HepG2 (cell line): ENCODE measurements at regions not wholly inside any gene's neighbourhood (a gene's known extent, or its start where the extent isn't known, plus 50 kb on each side); places are given as distances from the start of the nearest gene placed in this dataset.

Experiments
- ATAC-seq: fragments of 200-7000 bp; cut with Tn5 transposase; 3 replicates; pipeline ENCODE4 v1.9.1; 2020; ENCODE audit warnings: mild to moderate bottlenecking, moderate library complexity
- BruUV-seq: library from RNA; stranded (reverse); fragments of 400-500 nt; replicated peaks from 2 replicates; lab custom pipeline; 2021; lab: Mats Ljungman, UMichigan
- CTCF ChIA-PET: fragments of 300-600 bp; formaldehyde crosslinking; extraction: SDS; loops from one replicate; lab custom pipeline; 2021; ENCODE audit warnings: low total read pairs, inconsistent platforms, low intra/inter-chr PET ratio; lab: Yijun Ruan, JAX
- POLR2A ChIA-PET: fragments of 350-600 bp; sonication (Branson Sonifier 250); formaldehyde crosslinking; loops from one replicate; lab custom pipeline; 2020; ENCODE audit warnings: antibody characterized with exemption, inconsistent platforms; lab: Yijun Ruan, JAX
- DNase-seq: peaks from one replicate; pipeline ENCODE4 v3.0.0-alpha.2; 2015; ENCODE audit warnings: low spot score
- FAIRE-seq: peaks from 3 replicates; lab custom pipeline; 2011; peaks lifted over from hg19 to GRCh38; lab: Jason Lieb, UNC
- H2AFZ ChIP-seq: one replicate; pipeline ENCODE4 v1.6.1; 2011; ENCODE audit warnings: low read length, inconsistent platforms
- H3K27ac ChIP-seq: fragments of 300-600 bp; 3 replicates; pipeline ENCODE4 v1.8.0; 2011; ENCODE audit warnings: mixed run types, mild to moderate bottlenecking, mixed read lengths, low read length, inconsistent platforms; ENCODE audit not compliant: insufficient read depth; ENCODE audit errors: extremely low read length
- H3K27me3 ChIP-seq, 2 experiments: fragments of 200-600 bp in 1 of 2; 2 replicates in 1 of 2; 3 replicates in 1 of 2; pipeline versions ENCODE4 v1.6.0 to v1.8.0; 2011; ENCODE audit warnings: low read length in 2 of 2, mild to moderate bottlenecking in 2 of 2, moderate library complexity in 2 of 2, inconsistent platforms in 1 of 2; ENCODE audit not compliant: insufficient read depth in 2 of 2, control insufficient read depth in 1 of 2
- H3K36me3 ChIP-seq, 2 experiments: fragments of 200-600 bp in 1 of 2; replicated peaks in 1 of 2; 2 replicates in 1 of 2; 3 replicates in 1 of 2; pipeline versions ENCODE4 v1.5.1 to v1.8.0; 2011; ENCODE audit warnings: low read length in 2 of 2, inconsistent platforms in 1 of 2; ENCODE audit not compliant: insufficient read depth in 2 of 2, control insufficient read depth in 1 of 2
- H3K4me1 ChIP-seq: 2 replicates; pipeline ENCODE4 v1.5.1; 2012; ENCODE audit warnings: low read length, inconsistent platforms; ENCODE audit not compliant: insufficient read depth
- H3K4me2 ChIP-seq: 2 replicates; pipeline ENCODE4 v1.6.0; 2011; ENCODE audit warnings: low read depth, low read length, inconsistent platforms
- H3K4me3 ChIP-seq, 3 experiments: fragments of 200-600 bp in 1 of 3; sonication (generic), shearing (Covaris generic) in 1 of 3; replicated peaks in 1 of 3; 2 replicates each; pipeline ENCODE4 v1.5.1; 2011 to 2016; ENCODE audit warnings: low read length in 3 of 3, inconsistent platforms in 2 of 3, low read depth in 2 of 3, mild to moderate bottlenecking in 2 of 3, control low read depth in 1 of 3, mixed read lengths in 1 of 3; ENCODE audit not compliant: insufficient read depth in 1 of 3
- H3K79me2 ChIP-seq: one replicate; pipeline ENCODE4 v1.6.1; 2011; ENCODE audit warnings: low read length, inconsistent platforms; ENCODE audit not compliant: insufficient read depth
- H3K9ac ChIP-seq: 2 replicates; pipeline ENCODE4 v1.6.0; 2011; ENCODE audit warnings: mild to moderate bottlenecking, low read depth, low read length, inconsistent platforms; ENCODE audit not compliant: insufficient read depth
- H3K9me3 ChIP-seq: 2 replicates; pipeline ENCODE4 v1.5.1; 2012; ENCODE audit warnings: mild to moderate bottlenecking, low read length
- H4K20me1 ChIP-seq: 2 replicates; pipeline ENCODE4 v1.6.0; 2011; ENCODE audit warnings: inconsistent platforms, mild to moderate bottlenecking, low read length, moderate library complexity; ENCODE audit not compliant: insufficient read depth
- BRD4 ChIP-seq: sonication (generic); formaldehyde crosslinking; IDR thresholded peaks from 2 replicates; pipeline ENCODE4 v1.4.0; 2020; ENCODE audit warnings: missing genetic modification reagents
- HES4 ChIP-seq: sonication (generic); formaldehyde crosslinking; IDR thresholded peaks from 2 replicates; pipeline ENCODE4 v1.9.0; 2021; ENCODE audit warnings: mild to moderate bottlenecking, missing genetic modification reagents, borderline replicate concordance
- SRSF9 ChIP-seq: fragments of 200-400 bp; formaldehyde crosslinking; IDR thresholded peaks from 2 replicates; pipeline ENCODE4 v1.6.1; 2018; ENCODE audit warnings: borderline replicate concordance, mild to moderate bottlenecking, low read depth, low read length; ENCODE audit not compliant: insufficient read depth, poor library complexity, severe bottlenecking
- ZNF414 ChIP-seq: sonication (generic); formaldehyde crosslinking; IDR thresholded peaks from 2 replicates; pipeline ENCODE4 v1.5.0; 2020; ENCODE audit warnings: missing genetic modification reagents
- WGBS: methylation state at CpG from one replicate; pipeline ENCODE4 v1.1.6; 2017; ENCODE audit warnings: low lambda C conversion rate; 5-methylcytosine and 5-hydroxymethylcytosine counted together
- in situ Hi-C: cut with HindIII; loops from 2 replicates; pipeline ENCODE4 v1.10.0; 2017; ENCODE audit warnings: low pct_unique_long_range_greater_than_20kb; ENCODE audit not compliant: extremely low pct_ligation_motif_present
- intact Hi-C: fragments of 100-400 bp; cut with micrococcal nuclease; formaldehyde crosslinking; loops from one replicate; pipeline ENCODE4 v1.10.0; 2022; ENCODE audit not compliant: unreplicated experiment
- TF ChIP-seq, protein P1 (sequence below): sonication (generic); formaldehyde crosslinking; IDR thresholded peaks from 2 replicates; pipeline ENCODE4 v1.4.0; 2020; ENCODE audit warnings: missing genetic modification reagents, borderline replicate concordance
- TF ChIP-seq, protein P2 (sequence below): IDR thresholded peaks from 2 replicates; pipeline ENCODE4 v1.6.1; 2018; ENCODE audit warnings: missing genetic modification reagents
- TF ChIP-seq, protein P3 (sequence below): sonication (generic); formaldehyde crosslinking; IDR thresholded peaks from 2 replicates; pipeline ENCODE4 v1.4.0; 2020; ENCODE audit warnings: mild to moderate bottlenecking, missing genetic modification reagents
- TF ChIP-seq, protein P4 (sequence below): IDR thresholded peaks from 2 replicates; pipeline ENCODE4 v1.6.1; 2016; ENCODE audit warnings: low read depth, control low read depth

GRCh38 chr7:47188653-47189315 is 393.1 kb downstream of the TNS3 start (continued):
- TF ChIP-seq, protein P1, sequence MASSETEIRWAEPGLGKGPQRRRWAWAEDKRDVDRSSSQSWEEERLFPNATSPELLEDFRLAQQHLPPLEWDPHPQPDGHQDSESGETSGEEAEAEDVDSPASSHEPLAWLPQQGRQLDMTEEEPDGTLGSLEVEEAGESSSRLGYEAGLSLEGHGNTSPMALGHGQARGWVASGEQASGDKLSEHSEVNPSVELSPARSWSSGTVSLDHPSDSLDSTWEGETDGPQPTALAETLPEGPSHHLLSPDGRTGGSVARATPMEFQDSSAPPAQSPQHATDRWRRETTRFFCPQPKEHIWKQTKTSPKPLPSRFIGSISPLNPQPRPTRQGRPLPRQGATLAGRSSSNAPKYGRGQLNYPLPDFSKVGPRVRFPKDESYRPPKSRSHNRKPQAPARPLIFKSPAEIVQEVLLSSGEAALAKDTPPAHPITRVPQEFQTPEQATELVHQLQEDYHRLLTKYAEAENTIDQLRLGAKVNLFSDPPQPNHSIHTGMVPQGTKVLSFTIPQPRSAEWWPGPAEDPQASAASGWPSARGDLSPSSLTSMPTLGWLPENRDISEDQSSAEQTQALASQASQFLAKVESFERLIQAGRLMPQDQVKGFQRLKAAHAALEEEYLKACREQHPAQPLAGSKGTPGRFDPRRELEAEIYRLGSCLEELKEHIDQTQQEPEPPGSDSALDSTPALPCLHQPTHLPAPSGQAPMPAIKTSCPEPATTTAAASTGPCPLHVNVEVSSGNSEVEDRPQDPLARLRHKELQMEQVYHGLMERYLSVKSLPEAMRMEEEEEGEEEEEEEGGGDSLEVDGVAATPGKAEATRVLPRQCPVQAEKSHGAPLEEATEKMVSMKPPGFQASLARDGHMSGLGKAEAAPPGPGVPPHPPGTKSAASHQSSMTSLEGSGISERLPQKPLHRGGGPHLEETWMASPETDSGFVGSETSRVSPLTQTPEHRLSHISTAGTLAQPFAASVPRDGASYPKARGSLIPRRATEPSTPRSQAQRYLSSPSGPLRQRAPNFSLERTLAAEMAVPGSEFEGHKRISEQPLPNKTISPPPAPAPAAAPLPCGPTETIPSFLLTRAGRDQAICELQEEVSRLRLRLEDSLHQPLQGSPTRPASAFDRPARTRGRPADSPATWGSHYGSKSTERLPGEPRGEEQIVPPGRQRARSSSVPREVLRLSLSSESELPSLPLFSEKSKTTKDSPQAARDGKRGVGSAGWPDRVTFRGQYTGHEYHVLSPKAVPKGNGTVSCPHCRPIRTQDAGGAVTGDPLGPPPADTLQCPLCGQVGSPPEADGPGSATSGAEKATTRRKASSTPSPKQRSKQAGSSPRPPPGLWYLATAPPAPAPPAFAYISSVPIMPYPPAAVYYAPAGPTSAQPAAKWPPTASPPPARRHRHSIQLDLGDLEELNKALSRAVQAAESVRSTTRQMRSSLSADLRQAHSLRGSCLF (CRISPR knock-in tag) = no peak
- TF ChIP-seq, protein P2, sequence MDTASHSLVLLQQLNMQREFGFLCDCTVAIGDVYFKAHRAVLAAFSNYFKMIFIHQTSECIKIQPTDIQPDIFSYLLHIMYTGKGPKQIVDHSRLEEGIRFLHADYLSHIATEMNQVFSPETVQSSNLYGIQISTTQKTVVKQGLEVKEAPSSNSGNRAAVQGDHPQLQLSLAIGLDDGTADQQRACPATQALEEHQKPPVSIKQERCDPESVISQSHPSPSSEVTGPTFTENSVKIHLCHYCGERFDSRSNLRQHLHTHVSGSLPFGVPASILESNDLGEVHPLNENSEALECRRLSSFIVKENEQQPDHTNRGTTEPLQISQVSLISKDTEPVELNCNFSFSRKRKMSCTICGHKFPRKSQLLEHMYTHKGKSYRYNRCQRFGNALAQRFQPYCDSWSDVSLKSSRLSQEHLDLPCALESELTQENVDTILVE = no peak
- TF ChIP-seq SRSF9 = no peak
- TF ChIP-seq ZNF414 (CRISPR knock-in tag) = no peak

DNA sequence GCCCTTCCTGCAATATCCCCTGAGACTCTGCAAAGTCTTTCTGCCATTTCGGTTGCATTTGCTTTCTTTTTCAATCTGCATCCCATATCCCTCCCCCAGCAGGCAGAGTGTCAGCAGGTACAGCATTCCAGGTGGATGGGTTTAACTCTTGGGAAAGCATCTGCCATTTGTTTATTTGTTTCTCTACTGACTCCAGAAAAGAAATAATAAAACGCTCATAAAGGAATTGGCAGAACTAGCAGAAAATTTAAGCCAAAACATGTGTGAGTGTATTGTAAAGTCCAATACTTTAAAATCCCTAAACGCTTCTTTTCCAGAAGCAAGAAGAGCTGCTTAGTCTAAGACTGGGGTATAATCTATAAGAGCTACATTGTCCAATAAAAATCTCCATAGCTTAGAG is 393.8 kb downstream of the TNS3 start:
- H3K79me2 ChIP-seq = no peaks in the 10 kb centered on the region
- in situ Hi-C loops = loop anchor here (10.0 kb wide), 2 partner anchors 823 to 1273 kb away; no protein-coding TSS in a partner anchor
- no peak overlapping the region for H3K9ac ChIP-seq
- no peak for DNase-seq
- BruUV-seq = no TSS peak
- ChIA-PET CTCF (no interaction called here), POLR2A (no interaction called here)
- peaks cover 14% of the 10 kb centered on the region for H3K4me1 ChIP-seq
- H3K9me3 ChIP-seq = no peaks in the 10 kb centered on the region
- no peak overlapping the region for H2AFZ ChIP-seq
- peaks cover 0 to 14% of the 10 kb centered on the region in 2 experiments; a peak in 1 of 5 replicates for H3K27me3 ChIP-seq
- no peak for ATAC-seq
- 47% methylated on average over 3 of the region's 3 CpGs for WGBS
- H4K20me1 ChIP-seq = no peaks in the 10 kb centered on the region
- intact Hi-C loops = no loop called here
- no peak overlapping the region for H3K4me2 ChIP-seq
- no peak overlapping the region for H3K4me3 ChIP-seq
- no peak for FAIRE-seq
- no peak overlapping the region for H3K27ac ChIP-seq
- no peaks in the 10 kb centered on the region for H3K36me3 ChIP-seq
- TF ChIP-seq BRD4 (CRISPR knock-in tag) = no peak
- TF ChIP-seq, protein P3, sequence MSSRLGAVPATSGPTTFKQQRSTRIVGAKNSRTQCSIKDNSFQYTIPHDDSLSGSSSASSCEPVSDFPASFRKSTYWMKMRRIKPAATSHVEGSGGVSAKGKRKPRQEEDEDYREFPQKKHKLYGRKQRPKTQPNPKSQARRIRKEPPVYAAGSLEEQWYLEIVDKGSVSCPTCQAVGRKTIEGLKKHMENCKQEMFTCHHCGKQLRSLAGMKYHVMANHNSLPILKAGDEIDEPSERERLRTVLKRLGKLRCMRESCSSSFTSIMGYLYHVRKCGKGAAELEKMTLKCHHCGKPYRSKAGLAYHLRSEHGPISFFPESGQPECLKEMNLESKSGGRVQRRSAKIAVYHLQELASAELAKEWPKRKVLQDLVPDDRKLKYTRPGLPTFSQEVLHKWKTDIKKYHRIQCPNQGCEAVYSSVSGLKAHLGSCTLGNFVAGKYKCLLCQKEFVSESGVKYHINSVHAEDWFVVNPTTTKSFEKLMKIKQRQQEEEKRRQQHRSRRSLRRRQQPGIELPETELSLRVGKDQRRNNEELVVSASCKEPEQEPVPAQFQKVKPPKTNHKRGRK = no peak
- no peak for TF ChIP-seq HES4 (CRISPR knock-in tag)
- TF ChIP-seq, protein P4, sequence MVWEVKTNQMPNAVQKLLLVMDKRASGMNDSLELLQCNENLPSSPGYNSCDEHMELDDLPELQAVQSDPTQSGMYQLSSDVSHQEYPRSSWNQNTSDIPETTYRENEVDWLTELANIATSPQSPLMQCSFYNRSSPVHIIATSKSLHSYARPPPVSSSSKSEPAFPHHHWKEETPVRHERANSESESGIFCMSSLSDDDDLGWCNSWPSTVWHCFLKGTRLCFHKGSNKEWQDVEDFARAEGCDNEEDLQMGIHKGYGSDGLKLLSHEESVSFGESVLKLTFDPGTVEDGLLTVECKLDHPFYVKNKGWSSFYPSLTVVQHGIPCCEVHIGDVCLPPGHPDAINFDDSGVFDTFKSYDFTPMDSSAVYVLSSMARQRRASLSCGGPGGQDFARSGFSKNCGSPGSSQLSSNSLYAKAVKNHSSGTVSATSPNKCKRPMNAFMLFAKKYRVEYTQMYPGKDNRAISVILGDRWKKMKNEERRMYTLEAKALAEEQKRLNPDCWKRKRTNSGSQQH = no peak
